Uterus (tissue), 2 donors: ENCODE measurements at regions not wholly inside any gene's neighbourhood (a gene's known extent, or its start where the extent isn't known, plus 50 kb on each side); places are given as distances from the start of the nearest gene placed in this dataset.

Experiments used
- POLR2A ChIP-seq, 2 donors: fragments of 450-650 bp; IDR thresholded peaks; one replicate each; pipeline ENCODE4 v1.6.1; 2016; ENCODE audit warnings: antibody characterized with exemption in 2 of 2, mild to moderate bottlenecking in 1 of 2, moderate library complexity in 1 of 2
- TF ChIP-seq, protein P1 (sequence below), 4 experiments: fragments of 200-600 bp in 2 of 4; fragments of 450-650 bp in 2 of 4; sonication (generic) in 2 of 4; IDR thresholded peaks; one replicate each; pipeline ENCODE4 v1.5.1; 2016 to 2019; ENCODE audit warnings: antibody characterized with exemption in 4 of 4, mild to moderate bottlenecking in 2 of 4, moderate library complexity in 1 of 4

DNA sequence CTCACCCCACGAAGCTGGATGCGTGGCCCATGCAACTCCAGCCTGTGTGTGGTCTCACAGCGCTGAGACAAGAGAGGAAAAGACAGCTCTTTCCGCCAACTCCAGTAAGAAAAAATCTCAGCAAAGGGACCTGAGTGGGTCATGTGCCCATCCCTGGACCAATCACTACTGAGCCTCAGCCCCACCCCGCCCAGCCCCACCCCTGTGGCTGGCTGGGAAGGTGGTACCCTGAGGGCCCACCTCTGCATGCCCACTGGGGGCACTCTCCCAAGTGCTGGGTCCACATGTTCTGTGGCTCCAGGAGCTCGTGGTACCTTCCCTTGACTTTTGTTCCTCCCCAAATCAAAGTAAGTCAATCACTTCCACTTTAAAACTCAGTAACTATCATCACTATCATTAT, 105.1 kb upstream of the SMIM23 start:
- TF ChIP-seq, protein P1, sequence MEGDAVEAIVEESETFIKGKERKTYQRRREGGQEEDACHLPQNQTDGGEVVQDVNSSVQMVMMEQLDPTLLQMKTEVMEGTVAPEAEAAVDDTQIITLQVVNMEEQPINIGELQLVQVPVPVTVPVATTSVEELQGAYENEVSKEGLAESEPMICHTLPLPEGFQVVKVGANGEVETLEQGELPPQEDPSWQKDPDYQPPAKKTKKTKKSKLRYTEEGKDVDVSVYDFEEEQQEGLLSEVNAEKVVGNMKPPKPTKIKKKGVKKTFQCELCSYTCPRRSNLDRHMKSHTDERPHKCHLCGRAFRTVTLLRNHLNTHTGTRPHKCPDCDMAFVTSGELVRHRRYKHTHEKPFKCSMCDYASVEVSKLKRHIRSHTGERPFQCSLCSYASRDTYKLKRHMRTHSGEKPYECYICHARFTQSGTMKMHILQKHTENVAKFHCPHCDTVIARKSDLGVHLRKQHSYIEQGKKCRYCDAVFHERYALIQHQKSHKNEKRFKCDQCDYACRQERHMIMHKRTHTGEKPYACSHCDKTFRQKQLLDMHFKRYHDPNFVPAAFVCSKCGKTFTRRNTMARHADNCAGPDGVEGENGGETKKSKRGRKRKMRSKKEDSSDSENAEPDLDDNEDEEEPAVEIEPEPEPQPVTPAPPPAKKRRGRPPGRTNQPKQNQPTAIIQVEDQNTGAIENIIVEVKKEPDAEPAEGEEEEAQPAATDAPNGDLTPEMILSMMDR (IDR thresholded peaks at IDR 0.05), result no peak
- TF ChIP-seq POLR2A (IDR thresholded peaks at IDR 0.05), result no peak
